ENCODE measurements at regions not wholly inside any gene's neighbourhood (a gene's known extent, or its start where the extent isn't known, plus 50 kb on each side); places are given as distances from the start of the nearest gene placed in this dataset.
"Not testable (repeated sequence)": the region's sequence is repeated elsewhere in the genome, so short reads cannot be mapped to it uniquely, and the experiment has no call there.

GRCh38 chr5:57931807-57932206 lies 449.2 kb upstream of the ACTBL2 start:
- TF ChIP-seq POLR2A (IDR thresholded peaks at IDR 0.05) (no peak), CTCF (IDR thresholded peaks at IDR 0.05) (no peak)

GRCh38 chr5:57931352-57931751 lies 448.7 kb upstream of the ACTBL2 start:
- intact Hi-C loops (cut with DNase I) = no loop called here
- TF ChIP-seq CTCF (IDR thresholded peaks at IDR 0.05) (no peak), POLR2A (IDR thresholded peaks at IDR 0.05) (no peak)
- no peak for DNase-seq

More at GRCh38 chr5:57931807-57932206, 449.2 kb upstream of the ACTBL2 start:
- Histone ChIP-seq H3K4me1 (no peaks in the 10 kb centered on the region), H3K27me3 (no peaks in the 10 kb centered on the region), H3K4me3 (no peak overlapping the region), H3K36me3 (replicated peaks in 1 of 2; ENCODE audit: insufficient read depth in 1 of 2, low read depth in 2 of 2) (no peaks in the 10 kb centered on the region), H3K27ac (no peak overlapping the region), H3K9me3 (no peaks in the 10 kb centered on the region)
- WGBS, 2 donors = 46 to 61% methylated on average over 1 of the region's 1 CpG
- ATAC-seq (no peak), DNase-seq (no peak)
- intact Hi-C loops (cut with DNase I) = no loop called here

GRCh38 chr5:57929271-57929670 lies 446.7 kb upstream of the ACTBL2 start:
- no peaks in the 10 kb centered on the region for H3K36me3 ChIP-seq (replicated peaks in 1 of 2; ENCODE audit: insufficient read depth in 1 of 2, low read depth in 2 of 2)
- intact Hi-C loops (cut with DNase I) = no loop called here
- no peak overlapping the region for H3K27ac ChIP-seq
- WGBS, 2 donors = 74 to 80% methylated on average over 5 of the region's 5 CpGs
- no peak for TF ChIP-seq CTCF (IDR thresholded peaks at IDR 0.05)
- no peak for TF ChIP-seq POLR2A (IDR thresholded peaks at IDR 0.05)
- H3K9me3 ChIP-seq = no peaks in the 10 kb centered on the region
- H3K27me3 ChIP-seq = no peaks in the 10 kb centered on the region
- DNase-seq = no peak
- no peaks in the 10 kb centered on the region for H3K4me1 ChIP-seq
- H3K4me3 ChIP-seq = no peak overlapping the region
- no peak for ATAC-seq

More at GRCh38 chr5:57931352-57931751, 448.7 kb upstream of the ACTBL2 start:
- Histone ChIP-seq H3K9me3 (no peaks in the 10 kb centered on the region), H3K4me3 (no peak overlapping the region), H3K27me3 (no peaks in the 10 kb centered on the region), H3K36me3 (replicated peaks in 1 of 2; ENCODE audit: insufficient read depth in 1 of 2, low read depth in 2 of 2) (no peaks in the 10 kb centered on the region), H3K27ac (no peak overlapping the region), H3K4me1 (no peaks in the 10 kb centered on the region)
- no peak for ATAC-seq

GRCh38 chr5:57923094-57923493 lies 440.5 kb upstream of the ACTBL2 start:
- H3K27ac ChIP-seq; ATAC-seq; H3K36me3 ChIP-seq (replicated peaks in 1 of 2; ENCODE audit: insufficient read depth in 1 of 2, low read depth in 2 of 2); intact Hi-C loops (cut with DNase I); DNase-seq; H3K4me3 ChIP-seq; H3K27me3 ChIP-seq; H3K4me1 ChIP-seq; H3K9me3 ChIP-seq: not testable (repeated sequence)
- whole genome bisulfite sequencing, 2 donors = 62 to 84% methylated on average over 3 to 6 of the region's 6 CpGs

DNA sequence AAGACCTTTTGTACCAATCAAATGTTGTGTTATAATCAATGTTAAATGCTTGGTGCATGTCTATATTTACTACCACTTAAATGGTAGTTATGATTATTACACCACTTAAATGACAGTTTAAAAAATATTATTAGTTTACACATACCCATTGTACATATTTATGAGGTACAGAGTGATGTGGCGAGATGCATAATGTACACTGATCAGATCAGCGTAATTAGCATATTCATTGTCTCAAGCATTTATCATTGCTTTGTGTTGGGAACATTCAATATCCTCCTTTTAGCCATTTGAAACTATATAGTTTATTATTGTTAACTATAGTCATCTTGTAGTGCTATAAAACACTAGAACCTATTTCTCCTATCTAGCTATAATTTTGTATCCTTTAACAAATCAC lies 434.4 kb upstream of the ACTBL2 start:
- no peak for TF ChIP-seq CTCF (IDR thresholded peaks at IDR 0.05)
- TF ChIP-seq POLR2A (IDR thresholded peaks at IDR 0.05) = no peak
- Histone ChIP-seq H3K4me3 (no peak overlapping the region), H3K36me3 (replicated peaks in 1 of 2; ENCODE audit: insufficient read depth in 1 of 2, low read depth in 2 of 2) (no peaks in the 10 kb centered on the region), H3K27me3 (no peaks in the 10 kb centered on the region), H3K27ac (no peak overlapping the region), H3K9me3 (no peaks in the 10 kb centered on the region), H3K4me1 (no peaks in the 10 kb centered on the region)
- WGBS, 2 donors = 48 to 49% methylated on average over 2 of the region's 2 CpGs
- no peak for ATAC-seq
- intact Hi-C loops (cut with DNase I) = no loop called here
- DNase-seq = no peak
